ENCODE measurements at regions not wholly inside any gene's neighbourhood (a gene's known extent, or its start where the extent isn't known, plus 50 kb on each side); places are given as distances from the start of the nearest gene placed in this dataset.

- H3K27ac Mint-ChIP-seq, result no peak overlapping the region
- no peaks in the 10 kb centered on the region for H3K27me3 Mint-ChIP-seq
- no peak overlapping the region for H3K4me3 Mint-ChIP-seq
- no peaks in the 10 kb centered on the region for H3K36me3 Mint-ChIP-seq (ENCODE audit: low read depth)
- H3K9me3 Mint-ChIP-seq, result no peaks in the 10 kb centered on the region
- ChIA-PET CTCF (no interaction called here), POLR2A (no interaction called here)
- TF ChIP-seq CTCF (IDR thresholded peaks at IDR 0.05), result no peak
- ATAC-seq (ENCODE audit: low read depth), result no peak
- intact Hi-C loops (cut with micrococcal nuclease), result no loop called here
- no peak for DNase-seq
- no peaks in the 10 kb centered on the region for H3K4me1 Mint-ChIP-seq
These were observed 287.1 kb downstream of the SLC4A3 start for GRCh38 chr2:219914577-219914976.

GRCh38 chr2:219916281-219916680 is 288.9 kb downstream of the SLC4A3 start:
- ATAC-seq (ENCODE audit: low read depth), result no peak
- no peaks in the 10 kb centered on the region for H3K36me3 Mint-ChIP-seq (ENCODE audit: low read depth)
- POLR2A ChIA-PET, result no interaction called here
- H3K27me3 Mint-ChIP-seq, result no peaks in the 10 kb centered on the region
- H3K9me3 Mint-ChIP-seq, result no peaks in the 10 kb centered on the region
- TF ChIP-seq CTCF (IDR thresholded peaks at IDR 0.05), result no peak
- DNase-seq, result no peak
- CTCF ChIA-PET, result no interaction called here
- no peak overlapping the region for H3K4me3 Mint-ChIP-seq
- H3K4me1 Mint-ChIP-seq, result no peaks in the 10 kb centered on the region
- intact Hi-C loops (cut with micrococcal nuclease), result no loop called here
- no peak overlapping the region for H3K27ac Mint-ChIP-seq

- POLR2A ChIA-PET, result no interaction called here
- intact Hi-C loops (cut with micrococcal nuclease), result no loop called here
These were observed 289.5 kb downstream of the SLC4A3 start for GRCh38 chr2:219916726-219917440.

GRCh38 chr2:219918254-219918653 is 290.8 kb downstream of the SLC4A3 start:
- H3K27ac Mint-ChIP-seq, result no peak overlapping the region
- no peak overlapping the region for H3K4me3 Mint-ChIP-seq
- H3K9me3 Mint-ChIP-seq, result no peaks in the 10 kb centered on the region
- ATAC-seq (ENCODE audit: low read depth) (no peak), DNase-seq (no peak)
- POLR2A ChIA-PET, result no interaction called here
- H3K4me1 Mint-ChIP-seq, result no peaks in the 10 kb centered on the region
- H3K27me3 Mint-ChIP-seq, result no peaks in the 10 kb centered on the region
- no peak for TF ChIP-seq CTCF (IDR thresholded peaks at IDR 0.05)
- no peaks in the 10 kb centered on the region for H3K36me3 Mint-ChIP-seq (ENCODE audit: low read depth)
- intact Hi-C loops (cut with micrococcal nuclease), result no loop called here
- CTCF ChIA-PET, result no interaction called here

More at GRCh38 chr2:219916726-219917440, 289.5 kb downstream of the SLC4A3 start:
- no peaks in the 10 kb centered on the region for H3K36me3 Mint-ChIP-seq (ENCODE audit: low read depth)
- no peaks in the 10 kb centered on the region for H3K4me1 Mint-ChIP-seq
- CTCF ChIA-PET, result no interaction called here
- no peak for TF ChIP-seq CTCF (IDR thresholded peaks at IDR 0.05)
- no peak overlapping the region for H3K4me3 Mint-ChIP-seq
- no peaks in the 10 kb centered on the region for H3K27me3 Mint-ChIP-seq
- no peaks in the 10 kb centered on the region for H3K9me3 Mint-ChIP-seq
- ATAC-seq (ENCODE audit: low read depth) (no peak), DNase-seq (no peak)
- H3K27ac Mint-ChIP-seq, result no peak overlapping the region

- H3K4me3 Mint-ChIP-seq, result no peak overlapping the region
- H3K4me1 Mint-ChIP-seq, result no peaks in the 10 kb centered on the region
- ATAC-seq (ENCODE audit: low read depth), result no peak
- CTCF ChIA-PET, result no interaction called here
- H3K9me3 Mint-ChIP-seq, result no peaks in the 10 kb centered on the region
- no peaks in the 10 kb centered on the region for H3K27me3 Mint-ChIP-seq
- H3K36me3 Mint-ChIP-seq (ENCODE audit: low read depth), result no peaks in the 10 kb centered on the region
- intact Hi-C loops (cut with micrococcal nuclease), result no loop called here
- POLR2A ChIA-PET, result no interaction called here
- no peak for DNase-seq
- H3K27ac Mint-ChIP-seq, result no peak overlapping the region
- no peak for TF ChIP-seq CTCF (IDR thresholded peaks at IDR 0.05)
These were observed 291.5 kb downstream of the SLC4A3 start for GRCh38 chr2:219918944-219919343.
